GM23248 (cell line): ENCODE measurements at regions not wholly inside any gene's neighbourhood (a gene's known extent, or its start where the extent isn't known, plus 50 kb on each side); places are given as distances from the start of the nearest gene placed in this dataset.

Experiments used
- EZH2 ChIP-seq: fragments of 200-600 bp; sonication (generic); IDR thresholded peaks from 2 replicates; pipeline ENCODE4 v1.6.1; 2018; ENCODE audit warnings: antibody characterized with exemption, mild to moderate bottlenecking; ENCODE audit not compliant: insufficient read depth, poor library complexity, severe bottlenecking
- EZH2phosphoT487 ChIP-seq: fragments of 200-600 bp; sonication (generic); IDR thresholded peaks from 2 replicates; pipeline ENCODE4 v1.6.1; 2018; ENCODE audit warnings: antibody characterized with exemption, moderate library complexity, mild to moderate bottlenecking, low read depth; ENCODE audit not compliant: insufficient read depth

- TF ChIP-seq EZH2, result no peak
- TF ChIP-seq EZH2phosphoT487, result no peak
Observed at GRCh38 chr5:126351153-126351552, 72.1 kb upstream of the GRAMD2B start.
